HG03354 (cell line): ENCODE measurements at regions not wholly inside any gene's neighbourhood (a gene's known extent, or its start where the extent isn't known, plus 50 kb on each side); places are given as distances from the start of the nearest gene placed in this dataset.

ENCODE experiments used
- ATAC-seq: cut with Tn5 transposase; IDR thresholded peaks from one replicate; pipeline ENCODE4 v1.9.1; 2021; ENCODE audit warnings: mild to moderate bottlenecking; ENCODE audit not compliant: unreplicated experiment, poor library complexity, severe bottlenecking

- ATAC-seq = no peak
Observed at GRCh38 chr18:55853268-55853667, 265.3 kb upstream of the TCF4 start.

- ATAC-seq = no peak
Observed at GRCh38 chr18:55850904-55851303, 262.9 kb upstream of the TCF4 start.

GRCh38 chr18:55849391-55849790 lies 261.4 kb upstream of the TCF4 start:
- no peak for ATAC-seq

- no peak for ATAC-seq
Observed at GRCh38 chr18:55847960-55848359, 260.0 kb upstream of the TCF4 start.

- ATAC-seq = no peak
Observed at GRCh38 chr18:55845221-55845620, 257.2 kb upstream of the TCF4 start.

- no peak for ATAC-seq
Observed at GRCh38 chr18:55844382-55844781, 256.4 kb upstream of the TCF4 start.

GRCh38 chr18:55841314-55841713 lies 253.3 kb upstream of the TCF4 start:
- no peak for ATAC-seq

- ATAC-seq = no peak
Observed at GRCh38 chr18:55840601-55841170, 252.7 kb upstream of the TCF4 start.

GRCh38 chr18:55839343-55839742 lies 251.4 kb upstream of the TCF4 start:
- ATAC-seq = no peak

GRCh38 chr18:55838841-55839240 lies 250.8 kb upstream of the TCF4 start:
- no peak for ATAC-seq

GRCh38 chr18:55838319-55838718 lies 250.3 kb upstream of the TCF4 start:
- no peak for ATAC-seq

GRCh38 chr18:55833543-55833942 lies 245.6 kb upstream of the TCF4 start:
- no peak for ATAC-seq

- ATAC-seq = no peak
Observed at GRCh38 chr18:55830544-55830943, 242.6 kb upstream of the TCF4 start.

GRCh38 chr18:55821219-55821618 lies 233.2 kb upstream of the TCF4 start:
- no peak for ATAC-seq

GRCh38 chr18:55819448-55819847 lies 231.5 kb upstream of the TCF4 start:
- no peak for ATAC-seq

- no peak for ATAC-seq
Observed at GRCh38 chr18:55818284-55818683, 230.3 kb upstream of the TCF4 start.

GRCh38 chr18:55811925-55812324 lies 223.9 kb upstream of the TCF4 start:
- no peak for ATAC-seq

GRCh38 chr18:55805666-55806065 lies 217.7 kb upstream of the TCF4 start:
- ATAC-seq = no peak

- no peak for ATAC-seq
Observed at GRCh38 chr18:55795101-55795669, 207.2 kb upstream of the TCF4 start.

GRCh38 chr18:55794288-55795052 lies 206.5 kb upstream of the TCF4 start:
- no peak for ATAC-seq

GRCh38 chr18:55790296-55790695 lies 202.3 kb upstream of the TCF4 start:
- ATAC-seq = no peak
